DND-41 (cell line): ENCODE measurements at regions not wholly inside any gene's neighbourhood (a gene's known extent, or its start where the extent isn't known, plus 50 kb on each side); places are given as distances from the start of the nearest gene placed in this dataset.

Experiments used
- CTCF ChIP-seq: IDR thresholded peaks from 2 replicates; pipeline ENCODE4 v1.5.1; 2012; ENCODE audit warnings: borderline replicate concordance, low read length, moderate library complexity, mild to moderate bottlenecking; ENCODE audit not compliant: poor library complexity, severe bottlenecking; ENCODE audit errors: extremely low read depth
- EZH2 ChIP-seq: IDR thresholded peaks from 3 replicates; pipeline ENCODE4 v1.6.1; 2012; ENCODE audit warnings: borderline replicate concordance, low read depth, mild to moderate bottlenecking, moderate library complexity, low read length, inconsistent platforms; ENCODE audit not compliant: severe bottlenecking

GRCh38 chr10:111865550-111865949 lies 318.0 kb downstream of the GPAM start:
- no peak for TF ChIP-seq CTCF
- TF ChIP-seq EZH2 = no peak
